A549 (cell line): ENCODE measurements at regions not wholly inside any gene's neighbourhood (a gene's known extent, or its start where the extent isn't known, plus 50 kb on each side); places are given as distances from the start of the nearest gene placed in this dataset.

Experiments used
- ATAC-seq, 2 experiments: fragments of 200-7000 bp in 1 of 2; fragments of >200 bp in 1 of 2; cut with Nextera tagmentation in 1 of 2; cut with Tn5 transposase in 1 of 2; 3 replicates each; pipeline versions ENCODE4 v1.8.0 to v1.9.1; 2018 to 2020; ENCODE audit warnings: mild to moderate bottlenecking in 1 of 2, moderate library complexity in 1 of 2
- CTCF ChIA-PET: fragments of 300-600 bp; sonication (Branson Sonifier 250); formaldehyde crosslinking; extraction: SDS; loops from one replicate; lab custom pipeline; 2021; ENCODE audit warnings: antibody characterized with exemption, inconsistent platforms; lab: Yijun Ruan, JAX
- POLR2A ChIA-PET: fragments of 350-600 bp; formaldehyde crosslinking; extraction: SDS; loops from one replicate; lab custom pipeline; 2021; ENCODE audit warnings: antibody characterized with exemption, inconsistent platforms; lab: Yijun Ruan, JAX
- DNase-seq, 2 experiments: peaks; one replicate each; pipeline versions ENCODE4 v3.0.0 to v3.0.0-alpha.2; 2011 to 2016; ENCODE audit warnings: low read depth in 1 of 2, low spot score in 1 of 2
- FAIRE-seq: peaks from 2 replicates; lab custom pipeline; 2011; peaks lifted over from hg19 to GRCh38; lab: Jason Lieb, UNC
- H3K27ac ChIP-seq, 2 experiments: fragments of >200 bp; sonication (Bioruptor Twin); formaldehyde crosslinking; 3 replicates each; pipeline ENCODE4 v1.5.1; 2016 to 2017
- H3K4me1 ChIP-seq: fragments of >200 bp; sonication (Bioruptor Twin); formaldehyde crosslinking; 3 replicates; pipeline ENCODE4 v1.6.1; 2016
- H3K4me2 ChIP-seq: fragments of >200 bp; sonication (Bioruptor Twin); formaldehyde crosslinking; 3 replicates; pipeline ENCODE4 v1.6.1; 2016
- H3K4me3 ChIP-seq: fragments of >200 bp; sonication (Bioruptor Twin); formaldehyde crosslinking; 3 replicates; pipeline ENCODE4 v1.5.1; 2016
- H3K9me3 ChIP-seq: fragments of >200 bp; sonication (Bioruptor Twin); formaldehyde crosslinking; 3 replicates; pipeline ENCODE4 v1.6.1; 2016
- CBX8 ChIP-seq: fragments of 200-600 bp; sonication (generic); IDR thresholded peaks from 2 replicates; pipeline ENCODE4 v1.6.1; 2016
- CEBPB ChIP-seq, 2 experiments: fragments of >200 bp in 1 of 2; sonication (Bioruptor Twin) in 1 of 2; formaldehyde crosslinking in 1 of 2; IDR thresholded peaks; 2 replicates each; pipeline ENCODE4 v1.6.1; 2012 to 2016
- CHD4 ChIP-seq: fragments of 200-600 bp; sonication (generic); IDR thresholded peaks from 2 replicates; pipeline ENCODE4 v1.6.1; 2016; ENCODE audit warnings: antibody characterized with exemption, mild to moderate bottlenecking, borderline replicate concordance
- EHF ChIP-seq: fragments of 250-450 bp; sonication (Bioruptor Pico); IDR thresholded peaks from 2 replicates; pipeline ENCODE4 v1.5.0; 2020; ENCODE audit warnings: mild to moderate bottlenecking
- EHMT2 ChIP-seq: fragments of 200-600 bp; sonication (generic); IDR thresholded peaks from 2 replicates; pipeline ENCODE4 v1.6.1; 2016; ENCODE audit warnings: antibody characterized with exemption, low read depth, mild to moderate bottlenecking, moderate library complexity
- EP300 ChIP-seq, 2 experiments: fragments of >200 bp; sonication (Bioruptor Twin); formaldehyde crosslinking; IDR thresholded peaks; 2 replicates in 1 of 2; 3 replicates in 1 of 2; pipeline ENCODE4 v1.6.1; 2016 to 2017
- FOSL2 ChIP-seq, 2 experiments: fragments of 450-650 bp in 1 of 2; fragments of >200 bp in 1 of 2; sonication (Bioruptor Twin) in 1 of 2; formaldehyde crosslinking; IDR thresholded peaks; 2 replicates each; pipeline versions ENCODE4 v1.5.0 to v1.6.1; 2016 to 2020; ENCODE audit warnings: mild to moderate bottlenecking in 1 of 2, moderate library complexity in 1 of 2
- GATA3 ChIP-seq: IDR thresholded peaks from 2 replicates; pipeline ENCODE4 v1.6.1; 2012; ENCODE audit warnings: borderline replicate concordance
- HOXB13 ChIP-seq: fragments of 250-450 bp; sonication (Bioruptor Pico); IDR thresholded peaks from 2 replicates; pipeline ENCODE4 v1.5.0; 2020; ENCODE audit warnings: low read depth, mild to moderate bottlenecking, moderate library complexity
- HOXB5 ChIP-seq: fragments of 250-450 bp; sonication (Bioruptor Pico); IDR thresholded peaks from 2 replicates; pipeline ENCODE4 v1.5.0; 2020; ENCODE audit warnings: mild to moderate bottlenecking, moderate library complexity
- JUN ChIP-seq, 2 experiments: fragments of >200 bp; sonication (Bioruptor Twin); formaldehyde crosslinking; IDR thresholded peaks; 2 replicates in 1 of 2; 3 replicates in 1 of 2; pipeline ENCODE4 v1.6.1; 2016 to 2017
- JUNB ChIP-seq: fragments of >200 bp; sonication (Bioruptor Twin); formaldehyde crosslinking; IDR thresholded peaks from 2 replicates; pipeline ENCODE4 v1.6.1; 2016
- KDM1A ChIP-seq: fragments of 200-600 bp; sonication (generic); IDR thresholded peaks from 2 replicates; pipeline ENCODE4 v1.6.1; 2016; ENCODE audit warnings: low read depth, mild to moderate bottlenecking
- MAFK ChIP-seq: fragments of 450-650 bp; IDR thresholded peaks from 2 replicates; pipeline ENCODE4 v1.6.1; 2014; ENCODE audit not compliant: partially characterized antibody
- NFE2L2 ChIP-seq: fragments of 150-350 bp; conservative IDR thresholded peaks from 2 replicates; pipeline ENCODE4 v1.6.1; 2014; ENCODE audit warnings: low read length
- RAD21 ChIP-seq, 2 experiments: fragments of >200 bp in 1 of 2; sonication (Bioruptor Twin) in 1 of 2; formaldehyde crosslinking in 1 of 2; IDR thresholded peaks in 1 of 2; conservative IDR thresholded peaks in 1 of 2; 2 replicates in 1 of 2; 3 replicates in 1 of 2; pipeline ENCODE4 v1.6.1; 2012 to 2018; ENCODE audit warnings: inconsistent platforms in 1 of 2
- RFX5 ChIP-seq: fragments of 450-650 bp; IDR thresholded peaks from 2 replicates; pipeline ENCODE4 v1.7.1; 2014; ENCODE audit warnings: antibody characterized with exemption, mild to moderate bottlenecking, moderate library complexity
- SMC3 ChIP-seq: fragments of >200 bp; sonication (Bioruptor Twin); formaldehyde crosslinking; IDR thresholded peaks from 3 replicates; pipeline ENCODE4 v1.6.1; 2018; ENCODE audit warnings: inconsistent platforms
- SREBF2 ChIP-seq: fragments of 450-650 bp; IDR thresholded peaks from 2 replicates; pipeline ENCODE4 v1.6.1; 2014; ENCODE audit warnings: mild to moderate bottlenecking, moderate library complexity
- TFCP2L1 ChIP-seq: fragments of 250-450 bp; sonication (Bioruptor Pico); IDR thresholded peaks from 2 replicates; pipeline ENCODE4 v1.5.0; 2021; ENCODE audit warnings: mild to moderate bottlenecking
- TP53 ChIP-seq: fragments of 250-450 bp; sonication (Bioruptor Pico); IDR thresholded peaks from 2 replicates; pipeline ENCODE4 v1.5.0; 2021; ENCODE audit warnings: mild to moderate bottlenecking, moderate library complexity
- ZNF302 ChIP-seq: fragments of 250-450 bp; sonication (Bioruptor Pico); IDR thresholded peaks from 2 replicates; pipeline ENCODE4 v1.9.0; 2021; ENCODE audit warnings: inconsistent platforms, mild to moderate bottlenecking, moderate library complexity
- ZSCAN20 ChIP-seq: fragments of 250-450 bp; sonication (Bioruptor Pico); IDR thresholded peaks from 2 replicates; pipeline ENCODE4 v1.8.0; 2022; ENCODE audit warnings: mild to moderate bottlenecking, moderate library complexity
- WGBS: methylation state at CpG from one replicate; pipeline ENCODE4 v1.1.6; 2017; ENCODE audit errors: missing lambda C conversion rate; 5-methylcytosine and 5-hydroxymethylcytosine counted together
- TF ChIP-seq, protein P1 (sequence below): fragments of >200 bp; sonication (Bioruptor Twin); formaldehyde crosslinking; IDR thresholded peaks from 3 replicates; pipeline ENCODE4 v1.6.1; 2016
- TF ChIP-seq, protein P2 (sequence below): fragments of >200 bp; sonication (Bioruptor Twin); formaldehyde crosslinking; IDR thresholded peaks from 2 replicates; pipeline ENCODE4 v1.6.1; 2016
- TF ChIP-seq, protein P3 (sequence below): fragments of 250-450 bp; sonication (Bioruptor Pico); IDR thresholded peaks from 2 replicates; pipeline ENCODE4 v1.5.0; 2020; ENCODE audit warnings: low read depth, mild to moderate bottlenecking, moderate library complexity
- TF ChIP-seq, protein P4 (sequence below): fragments of >200 bp; sonication (Bioruptor Twin); formaldehyde crosslinking; IDR thresholded peaks from 3 replicates; pipeline ENCODE4 v1.5.1; 2016
- TF ChIP-seq, protein P5 (sequence below): IDR thresholded peaks from 2 replicates; pipeline ENCODE4 v1.6.1; 2012
- TF ChIP-seq, protein P6 (sequence below): fragments of 250-450 bp; sonication (Bioruptor Pico); IDR thresholded peaks from 2 replicates; pipeline ENCODE4 v1.5.0; 2021; ENCODE audit warnings: mild to moderate bottlenecking, moderate library complexity, borderline replicate concordance
- TF ChIP-seq, protein P7 (sequence below): IDR thresholded peaks from 2 replicates; pipeline ENCODE4 v1.6.1; 2012

DNA sequence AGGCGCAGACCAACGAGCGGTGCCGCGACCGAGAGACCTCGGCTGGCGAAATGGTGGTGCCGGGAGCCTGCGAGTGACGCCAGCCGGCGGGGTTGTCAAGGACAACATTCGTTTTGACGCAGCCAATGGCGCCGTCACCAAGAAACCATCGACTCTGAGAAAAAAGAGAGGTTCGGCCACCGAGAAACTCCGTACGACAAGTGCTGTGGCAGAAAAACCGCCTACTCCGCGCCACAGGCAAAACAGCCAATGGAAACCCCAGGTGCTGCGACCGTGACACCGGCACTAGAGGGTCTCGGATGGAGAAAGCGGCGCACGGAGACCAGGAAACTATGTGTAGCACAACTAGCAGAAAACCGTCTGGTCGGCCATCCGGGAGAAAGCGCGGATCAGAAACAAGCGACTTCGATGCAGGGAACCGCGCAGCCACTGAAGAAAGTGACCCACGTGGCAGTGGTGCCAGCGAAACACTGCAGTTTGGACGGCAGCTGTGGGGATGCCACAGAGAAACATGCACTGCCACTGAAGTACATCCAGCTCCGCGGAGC, 88.8 kb downstream of the ANXA2R start (continued):
- no peak for TF ChIP-seq HOXB5 (CRISPR knock-in tag)

DNA sequence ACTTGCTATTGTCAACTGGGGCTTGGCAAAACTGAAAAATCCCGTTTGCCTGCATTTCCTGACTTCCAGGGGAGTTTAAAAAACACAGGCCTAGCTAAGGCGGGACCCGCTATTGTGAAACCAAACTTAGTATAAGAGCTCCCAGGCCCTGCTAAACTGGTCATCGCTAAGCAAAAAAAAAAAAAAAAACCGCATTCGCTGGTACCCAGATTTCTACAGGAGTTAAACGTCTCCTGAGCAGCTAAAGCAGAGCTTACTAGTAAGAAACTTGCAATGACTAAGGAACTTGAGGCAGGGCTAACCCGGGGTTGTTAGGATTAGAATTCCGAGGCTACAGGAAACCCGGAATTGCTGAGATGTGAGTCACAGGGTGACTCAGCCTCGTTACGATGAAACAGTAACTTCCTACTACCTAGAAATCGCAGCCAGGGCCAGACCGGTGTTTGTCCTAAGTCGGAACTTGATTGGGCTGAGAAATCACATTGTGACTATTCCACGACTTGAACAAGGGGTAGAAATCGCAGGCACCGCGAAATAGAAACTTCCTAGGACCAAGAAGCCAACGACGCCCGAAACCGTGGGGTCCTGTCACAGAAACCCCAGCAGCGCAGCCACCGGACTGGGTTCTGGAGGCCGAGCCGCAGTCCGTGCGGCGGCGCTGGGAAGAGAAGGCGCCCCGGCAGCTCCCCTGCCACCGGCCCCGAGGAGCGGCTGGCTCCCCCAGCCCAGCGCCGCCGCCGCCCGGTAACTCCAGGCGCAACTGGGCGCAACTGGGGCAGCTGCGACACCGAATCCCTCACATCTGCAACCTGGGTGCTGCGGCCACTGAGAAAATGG, 89.4 kb downstream of the ANXA2R start:
- Histone ChIP-seq H3K4me1 (peaks cover 19% of the 10 kb centered on the region), H3K9me3 (peaks cover 35% of the 10 kb centered on the region), H3K27ac (peak overlapping the region; percentile 95 to 99), H3K4me2 (peak overlapping the region; percentile 89), H3K4me3 (peak overlapping the region; percentile 37)
- peak; percentile 73; the same call in 1 of the 2 replicates for TF ChIP-seq GATA3
- peak; percentile 53 to 59; a peak in 3 of 4 replicates for TF ChIP-seq CEBPB (IDR thresholded peaks at IDR 0.05)
- no peak for TF ChIP-seq TFCP2L1
- peak; percentile 98 for TF ChIP-seq FOSL2 (IDR thresholded peaks at IDR 0.05)
- peak; percentile 100 for TF ChIP-seq FOSL2 (CRISPR knock-in tag; IDR thresholded peaks at IDR 0.05)
- 0 out of 5 replicates have a peak, but pooled peaks of 1 of the 2 experiments have one; percentile 27 for TF ChIP-seq RAD21 (conservative IDR thresholded peaks at IDR 0.05 in 1 of 2, IDR thresholded peaks at IDR 0.05 in 1 of 2)
- no peak for TF ChIP-seq ZSCAN20 (CRISPR knock-in tag)
- no peak for TF ChIP-seq RFX5
- TF ChIP-seq, protein P1, sequence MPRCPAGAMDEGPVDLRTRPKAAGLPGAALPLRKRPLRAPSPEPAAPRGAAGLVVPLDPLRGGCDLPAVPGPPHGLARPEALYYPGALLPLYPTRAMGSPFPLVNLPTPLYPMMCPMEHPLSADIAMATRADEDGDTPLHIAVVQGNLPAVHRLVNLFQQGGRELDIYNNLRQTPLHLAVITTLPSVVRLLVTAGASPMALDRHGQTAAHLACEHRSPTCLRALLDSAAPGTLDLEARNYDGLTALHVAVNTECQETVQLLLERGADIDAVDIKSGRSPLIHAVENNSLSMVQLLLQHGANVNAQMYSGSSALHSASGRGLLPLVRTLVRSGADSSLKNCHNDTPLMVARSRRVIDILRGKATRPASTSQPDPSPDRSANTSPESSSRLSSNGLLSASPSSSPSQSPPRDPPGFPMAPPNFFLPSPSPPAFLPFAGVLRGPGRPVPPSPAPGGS: peak; percentile 59; the same call in 1 of the 3 replicates
- TF ChIP-seq, protein P2, sequence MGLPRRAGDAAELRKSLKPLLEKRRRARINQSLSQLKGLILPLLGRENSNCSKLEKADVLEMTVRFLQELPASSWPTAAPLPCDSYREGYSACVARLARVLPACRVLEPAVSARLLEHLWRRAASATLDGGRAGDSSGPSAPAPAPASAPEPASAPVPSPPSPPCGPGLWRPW: 0 out of 2 replicates have a peak, but pooled peaks have one; percentile 33
- peak; percentile 87 for TF ChIP-seq MAFK
- peak; percentile 95 for TF ChIP-seq JUNB
- TF ChIP-seq EHF (CRISPR knock-in tag): 0 out of 2 replicates have a peak, but pooled peaks have one; percentile 41
- 0 out of 2 replicates have a peak, but pooled peaks have one; percentile 14 for TF ChIP-seq KDM1A
- TF ChIP-seq, protein P3, sequence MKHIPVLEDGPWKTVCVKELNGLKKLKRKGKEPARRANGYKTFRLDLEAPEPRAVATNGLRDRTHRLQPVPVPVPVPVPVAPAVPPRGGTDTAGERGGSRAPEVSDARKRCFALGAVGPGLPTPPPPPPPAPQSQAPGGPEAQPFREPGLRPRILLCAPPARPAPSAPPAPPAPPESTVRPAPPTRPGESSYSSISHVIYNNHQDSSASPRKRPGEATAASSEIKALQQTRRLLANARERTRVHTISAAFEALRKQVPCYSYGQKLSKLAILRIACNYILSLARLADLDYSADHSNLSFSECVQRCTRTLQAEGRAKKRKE: no peak
- TF ChIP-seq, protein P4, sequence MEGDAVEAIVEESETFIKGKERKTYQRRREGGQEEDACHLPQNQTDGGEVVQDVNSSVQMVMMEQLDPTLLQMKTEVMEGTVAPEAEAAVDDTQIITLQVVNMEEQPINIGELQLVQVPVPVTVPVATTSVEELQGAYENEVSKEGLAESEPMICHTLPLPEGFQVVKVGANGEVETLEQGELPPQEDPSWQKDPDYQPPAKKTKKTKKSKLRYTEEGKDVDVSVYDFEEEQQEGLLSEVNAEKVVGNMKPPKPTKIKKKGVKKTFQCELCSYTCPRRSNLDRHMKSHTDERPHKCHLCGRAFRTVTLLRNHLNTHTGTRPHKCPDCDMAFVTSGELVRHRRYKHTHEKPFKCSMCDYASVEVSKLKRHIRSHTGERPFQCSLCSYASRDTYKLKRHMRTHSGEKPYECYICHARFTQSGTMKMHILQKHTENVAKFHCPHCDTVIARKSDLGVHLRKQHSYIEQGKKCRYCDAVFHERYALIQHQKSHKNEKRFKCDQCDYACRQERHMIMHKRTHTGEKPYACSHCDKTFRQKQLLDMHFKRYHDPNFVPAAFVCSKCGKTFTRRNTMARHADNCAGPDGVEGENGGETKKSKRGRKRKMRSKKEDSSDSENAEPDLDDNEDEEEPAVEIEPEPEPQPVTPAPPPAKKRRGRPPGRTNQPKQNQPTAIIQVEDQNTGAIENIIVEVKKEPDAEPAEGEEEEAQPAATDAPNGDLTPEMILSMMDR: no peak
- TF ChIP-seq CBX8: no peak
- 0 out of 2 replicates have a peak, but pooled peaks have one; percentile 52 for TF ChIP-seq TP53 (CRISPR knock-in tag)
- no peak for TF ChIP-seq HOXB13 (CRISPR knock-in tag)
- TF ChIP-seq EHMT2: no peak
- no peak for TF ChIP-seq SREBF2
- peak; percentile 55 for TF ChIP-seq NFE2L2
- TF ChIP-seq SMC3: peak; percentile 28; the same call in 1 of the 3 replicates
- TF ChIP-seq, protein P5, sequence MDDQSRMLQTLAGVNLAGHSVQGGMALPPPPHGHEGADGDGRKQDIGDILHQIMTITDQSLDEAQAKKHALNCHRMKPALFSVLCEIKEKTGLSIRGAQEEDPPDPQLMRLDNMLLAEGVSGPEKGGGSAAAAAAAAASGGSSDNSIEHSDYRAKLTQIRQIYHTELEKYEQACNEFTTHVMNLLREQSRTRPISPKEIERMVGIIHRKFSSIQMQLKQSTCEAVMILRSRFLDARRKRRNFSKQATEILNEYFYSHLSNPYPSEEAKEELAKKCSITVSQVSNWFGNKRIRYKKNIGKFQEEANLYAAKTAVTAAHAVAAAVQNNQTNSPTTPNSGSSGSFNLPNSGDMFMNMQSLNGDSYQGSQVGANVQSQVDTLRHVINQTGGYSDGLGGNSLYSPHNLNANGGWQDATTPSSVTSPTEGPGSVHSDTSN: no peak
- TF ChIP-seq ZNF302 (CRISPR knock-in tag): peak; percentile 22; the same call in 1 of the 2 replicates
- peak; percentile 80 to 91 for TF ChIP-seq JUN (IDR thresholded peaks at IDR 0.05)
- TF ChIP-seq, protein P6, sequence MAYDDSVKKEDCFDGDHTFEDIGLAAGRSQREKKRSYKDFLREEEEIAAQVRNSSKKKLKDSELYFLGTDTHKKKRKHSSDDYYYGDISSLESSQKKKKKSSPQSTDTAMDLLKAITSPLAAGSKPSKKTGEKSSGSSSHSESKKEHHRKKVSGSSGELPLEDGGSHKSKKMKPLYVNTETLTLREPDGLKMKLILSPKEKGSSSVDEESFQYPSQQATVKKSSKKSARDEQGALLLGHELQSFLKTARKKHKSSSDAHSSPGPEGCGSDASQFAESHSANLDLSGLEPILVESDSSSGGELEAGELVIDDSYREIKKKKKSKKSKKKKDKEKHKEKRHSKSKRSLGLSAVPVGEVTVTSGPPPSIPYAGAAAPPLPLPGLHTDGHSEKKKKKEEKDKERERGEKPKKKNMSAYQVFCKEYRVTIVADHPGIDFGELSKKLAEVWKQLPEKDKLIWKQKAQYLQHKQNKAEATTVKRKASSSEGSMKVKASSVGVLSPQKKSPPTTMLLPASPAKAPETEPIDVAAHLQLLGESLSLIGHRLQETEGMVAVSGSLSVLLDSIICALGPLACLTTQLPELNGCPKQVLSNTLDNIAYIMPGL (CRISPR knock-in tag): no peak
- TF ChIP-seq CHD4: no peak
- peak; percentile 51 to 63; a peak in 2 of 5 replicates for TF ChIP-seq EP300 (IDR thresholded peaks at IDR 0.05)
- TF ChIP-seq, protein P7, sequence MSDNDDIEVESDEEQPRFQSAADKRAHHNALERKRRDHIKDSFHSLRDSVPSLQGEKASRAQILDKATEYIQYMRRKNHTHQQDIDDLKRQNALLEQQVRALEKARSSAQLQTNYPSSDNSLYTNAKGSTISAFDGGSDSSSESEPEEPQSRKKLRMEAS: peak; percentile 73
- DNase-seq: peak; percentile 97 to 99
- FAIRE-seq: peak; percentile 93
- CTCF ChIA-PET: interaction anchor here (0.7 to 6.2 kb wide), 12 partner anchors 9 to 150 kb away, joined by 3 to 82 read pairs (median 4); no protein-coding TSS in a partner anchor
- peak; percentile 93 to 94 for ATAC-seq
- POLR2A ChIA-PET: interaction anchor here (0.6 to 3.1 kb wide), 16 partner anchors 20 to 1046 kb away, joined by 3 to 57 read pairs (median 4); partner anchors contain the start of genes RIMOC1, TMEM267 and ZNF131
- 31% methylated on average over 36 of the region's 46 CpGs for WGBS
